Vagina (tissue), 2 donors: ENCODE measurements at regions not wholly inside any gene's neighbourhood (a gene's known extent, or its start where the extent isn't known, plus 50 kb on each side); places are given as distances from the start of the nearest gene placed in this dataset.

Experiments
- DNase-seq, 2 donors: peaks; one replicate each; pipeline ENCODE4 v3.0.0-alpha.2; 2017; ENCODE audit errors: extremely low spot score in 2 of 2
- H3K27ac ChIP-seq: fragments of 200-600 bp; sonication (generic); one replicate; pipeline ENCODE4 v1.5.1; 2019
- H3K27me3 ChIP-seq: fragments of 200-600 bp; sonication (generic); one replicate; pipeline ENCODE4 v1.5.1; 2019
- H3K36me3 ChIP-seq, 2 donors: fragments of 200-600 bp; sonication (generic); one replicate each; pipeline ENCODE4 v1.5.1; 2017 to 2019
- H3K4me1 ChIP-seq: fragments of 200-600 bp; sonication (generic); one replicate; pipeline ENCODE4 v1.5.1; 2019
- H3K4me3 ChIP-seq, 2 donors: fragments of 200-600 bp; sonication (generic); 1 replicate in 1 of 2; 2 replicates in 1 of 2; pipeline ENCODE4 v1.5.1; 2016 to 2019
- H3K9me3 ChIP-seq: fragments of 200-600 bp; sonication (generic); one replicate; pipeline ENCODE4 v1.5.1; 2019
- POLR2A ChIP-seq, 2 donors: fragments of 450-650 bp; IDR thresholded peaks; one replicate each; pipeline ENCODE4 v1.6.1; 2017; ENCODE audit warnings: antibody characterized with exemption in 2 of 2, mild to moderate bottlenecking in 2 of 2, moderate library complexity in 2 of 2
- POLR2AphosphoS5 ChIP-seq, 2 donors: sonication (generic); formaldehyde crosslinking; IDR thresholded peaks; one replicate each; pipeline ENCODE4 v1.9.0; 2017; ENCODE audit warnings: antibody characterized with exemption in 2 of 2, mild to moderate bottlenecking in 2 of 2, low read depth in 1 of 2; ENCODE audit not compliant: insufficient read depth in 1 of 2
- intact Hi-C: fragments of 100-400 bp; cut with DNase I; formaldehyde crosslinking; loops from one replicate; pipeline ENCODE4 v1.15.1; 2023
- TF ChIP-seq, protein P1 (sequence below), 3 experiments: fragments of 450-650 bp in 2 of 3; fragments of 200-600 bp in 1 of 3; sonication (generic) in 1 of 3; IDR thresholded peaks; one replicate each; pipeline ENCODE4 v1.5.1; 2017 to 2019; ENCODE audit warnings: antibody characterized with exemption in 3 of 3, mild to moderate bottlenecking in 2 of 3, moderate library complexity in 2 of 3

DNA sequence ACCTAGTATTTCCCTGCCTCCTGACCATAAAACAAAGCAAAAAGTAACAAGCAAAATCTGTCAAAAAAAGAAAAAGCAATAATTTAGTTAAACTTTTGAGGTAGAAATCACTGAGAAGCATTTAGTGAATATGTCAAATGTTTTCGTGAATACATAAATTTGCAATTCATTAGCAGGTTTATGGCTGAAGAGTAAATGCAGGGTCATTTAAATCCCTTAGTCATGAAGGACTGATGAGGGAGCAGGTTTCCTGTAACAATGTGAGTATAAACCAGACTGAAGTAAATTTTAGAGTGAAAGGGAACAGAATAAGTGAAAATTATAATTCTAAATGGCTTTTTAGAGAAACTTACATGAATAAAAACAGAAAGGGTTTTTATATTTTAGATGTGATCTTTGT is 313.5 kb upstream of the MANEA start:
- TF ChIP-seq, protein P1, sequence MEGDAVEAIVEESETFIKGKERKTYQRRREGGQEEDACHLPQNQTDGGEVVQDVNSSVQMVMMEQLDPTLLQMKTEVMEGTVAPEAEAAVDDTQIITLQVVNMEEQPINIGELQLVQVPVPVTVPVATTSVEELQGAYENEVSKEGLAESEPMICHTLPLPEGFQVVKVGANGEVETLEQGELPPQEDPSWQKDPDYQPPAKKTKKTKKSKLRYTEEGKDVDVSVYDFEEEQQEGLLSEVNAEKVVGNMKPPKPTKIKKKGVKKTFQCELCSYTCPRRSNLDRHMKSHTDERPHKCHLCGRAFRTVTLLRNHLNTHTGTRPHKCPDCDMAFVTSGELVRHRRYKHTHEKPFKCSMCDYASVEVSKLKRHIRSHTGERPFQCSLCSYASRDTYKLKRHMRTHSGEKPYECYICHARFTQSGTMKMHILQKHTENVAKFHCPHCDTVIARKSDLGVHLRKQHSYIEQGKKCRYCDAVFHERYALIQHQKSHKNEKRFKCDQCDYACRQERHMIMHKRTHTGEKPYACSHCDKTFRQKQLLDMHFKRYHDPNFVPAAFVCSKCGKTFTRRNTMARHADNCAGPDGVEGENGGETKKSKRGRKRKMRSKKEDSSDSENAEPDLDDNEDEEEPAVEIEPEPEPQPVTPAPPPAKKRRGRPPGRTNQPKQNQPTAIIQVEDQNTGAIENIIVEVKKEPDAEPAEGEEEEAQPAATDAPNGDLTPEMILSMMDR (IDR thresholded peaks at IDR 0.05), result no peak
- TF ChIP-seq POLR2AphosphoS5 (IDR thresholded peaks at IDR 0.05; ENCODE audit: insufficient read depth in 1 of 2, low read depth in 1 of 2) (no peak), POLR2A (IDR thresholded peaks at IDR 0.05) (no peak)
- Histone ChIP-seq H3K36me3 (no peaks in the 10 kb centered on the region), H3K9me3 (no peaks in the 10 kb centered on the region), H3K27ac (no peak overlapping the region), H3K4me1 (no peaks in the 10 kb centered on the region), H3K4me3 (no peak overlapping the region), H3K27me3 (no peaks in the 10 kb centered on the region)
- intact Hi-C loops, result no loop called here
- DNase-seq, result no peak

DNA sequence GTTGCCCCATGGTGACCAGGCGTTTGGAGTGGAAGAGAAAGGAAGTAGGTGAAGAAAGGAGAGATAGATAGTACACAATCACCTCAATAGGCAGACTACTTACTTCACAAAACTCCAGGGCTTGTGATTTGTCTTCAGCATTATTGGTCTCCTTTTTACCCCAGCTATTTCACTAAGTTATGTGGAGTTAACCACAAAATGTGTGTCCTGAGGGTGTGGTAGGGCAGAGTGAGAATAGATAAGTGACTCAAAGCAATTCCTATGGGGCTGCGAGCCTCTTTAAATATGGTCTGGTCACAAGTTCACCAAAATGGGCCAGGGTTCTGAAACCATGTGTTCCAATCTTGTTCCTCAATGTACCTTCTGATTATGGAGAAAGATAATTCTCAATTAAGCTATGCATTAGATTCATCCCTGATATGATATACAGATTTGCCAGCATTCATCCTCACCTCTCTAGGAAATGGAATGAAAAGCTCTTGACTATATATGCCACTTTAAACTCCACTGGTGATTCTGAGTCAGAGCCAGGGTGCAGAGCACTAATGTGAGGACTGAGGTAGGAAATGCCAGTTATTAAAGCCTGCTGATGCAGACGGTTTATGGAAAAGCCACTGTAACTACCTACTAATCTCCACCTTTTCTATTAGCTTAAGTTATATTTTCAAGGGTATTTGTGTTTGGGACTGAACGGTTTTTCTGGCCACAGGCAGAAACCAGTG is 310.6 kb upstream of the MANEA start:
- no peak for TF ChIP-seq POLR2AphosphoS5 (IDR thresholded peaks at IDR 0.05; ENCODE audit: insufficient read depth in 1 of 2, low read depth in 1 of 2)
- TF ChIP-seq, protein P1 (IDR thresholded peaks at IDR 0.05), result no peak
- TF ChIP-seq POLR2A (IDR thresholded peaks at IDR 0.05), result no peak
- Histone ChIP-seq H3K36me3 (no peaks in the 10 kb centered on the region), H3K9me3 (no peaks in the 10 kb centered on the region), H3K4me3 (no peak overlapping the region), H3K27ac (no peak overlapping the region), H3K27me3 (no peaks in the 10 kb centered on the region), H3K4me1 (no peaks in the 10 kb centered on the region)
- DNase-seq, result no peak
- intact Hi-C loops, result no loop called here

DNA sequence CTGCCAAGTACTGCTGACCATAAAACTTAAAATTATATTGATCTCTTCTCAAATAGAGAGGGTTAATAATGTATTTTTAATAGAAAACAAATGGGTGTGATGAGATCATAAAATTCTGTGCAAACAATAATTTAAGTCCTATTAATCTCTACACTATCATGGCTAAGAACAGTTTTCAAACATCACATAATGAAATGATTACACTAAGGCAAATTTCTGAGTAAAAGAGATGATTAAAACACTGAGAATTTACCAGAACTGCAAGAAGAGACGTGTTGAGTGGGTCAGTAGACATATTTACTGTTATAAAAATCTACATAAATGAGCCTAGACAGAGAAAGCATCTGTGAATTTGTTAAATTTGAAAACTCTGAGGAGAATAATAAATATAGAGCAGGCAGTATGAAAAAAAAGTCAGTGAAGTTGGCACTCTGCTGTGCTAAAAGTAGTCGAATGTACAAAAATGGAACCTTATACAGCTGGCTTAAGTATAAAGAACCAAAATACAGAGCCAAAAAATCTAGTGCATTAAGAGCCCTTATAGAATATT is 302.6 kb upstream of the MANEA start:
- H3K27me3 ChIP-seq, result no peaks in the 10 kb centered on the region
- TF ChIP-seq, protein P1 (IDR thresholded peaks at IDR 0.05), result no peak
- TF ChIP-seq POLR2A (IDR thresholded peaks at IDR 0.05) (no peak), POLR2AphosphoS5 (IDR thresholded peaks at IDR 0.05; ENCODE audit: insufficient read depth in 1 of 2, low read depth in 1 of 2) (no peak)
- H3K36me3 ChIP-seq, result no peaks in the 10 kb centered on the region
- no peaks in the 10 kb centered on the region for H3K9me3 ChIP-seq
- intact Hi-C loops, result no loop called here
- H3K4me3 ChIP-seq, result no peak overlapping the region
- DNase-seq, result no peak
- H3K27ac ChIP-seq, result no peak overlapping the region
- H3K4me1 ChIP-seq, result no peaks in the 10 kb centered on the region

DNA sequence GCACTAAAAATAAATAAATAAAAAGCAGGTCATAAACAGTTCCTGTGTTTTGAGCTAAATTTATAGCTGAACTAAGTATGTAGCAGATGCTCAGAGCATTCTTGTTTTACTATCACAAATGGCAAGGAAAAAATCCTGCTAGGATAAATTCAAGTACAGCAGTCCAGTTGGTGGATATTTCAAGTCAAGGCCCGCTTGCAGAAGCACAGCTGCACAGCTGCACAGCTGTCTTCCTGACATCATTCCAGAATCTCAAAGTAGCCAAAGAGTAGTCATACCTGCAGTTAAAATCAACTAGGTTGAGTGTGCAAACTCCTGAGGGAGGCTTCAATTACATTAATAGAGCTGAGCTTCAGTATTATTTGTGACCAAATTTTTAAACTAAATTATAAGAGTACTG is 297.7 kb upstream of the MANEA start:
- Histone ChIP-seq H3K36me3 (no peaks in the 10 kb centered on the region), H3K27ac (no peak overlapping the region), H3K4me3 (no peak overlapping the region), H3K27me3 (no peaks in the 10 kb centered on the region), H3K4me1 (no peaks in the 10 kb centered on the region), H3K9me3 (no peaks in the 10 kb centered on the region)
- no peak for DNase-seq
- intact Hi-C loops, result no loop called here
- TF ChIP-seq, protein P1 (IDR thresholded peaks at IDR 0.05), result no peak
- no peak for TF ChIP-seq POLR2AphosphoS5 (IDR thresholded peaks at IDR 0.05; ENCODE audit: insufficient read depth in 1 of 2, low read depth in 1 of 2)
- no peak for TF ChIP-seq POLR2A (IDR thresholded peaks at IDR 0.05)

DNA sequence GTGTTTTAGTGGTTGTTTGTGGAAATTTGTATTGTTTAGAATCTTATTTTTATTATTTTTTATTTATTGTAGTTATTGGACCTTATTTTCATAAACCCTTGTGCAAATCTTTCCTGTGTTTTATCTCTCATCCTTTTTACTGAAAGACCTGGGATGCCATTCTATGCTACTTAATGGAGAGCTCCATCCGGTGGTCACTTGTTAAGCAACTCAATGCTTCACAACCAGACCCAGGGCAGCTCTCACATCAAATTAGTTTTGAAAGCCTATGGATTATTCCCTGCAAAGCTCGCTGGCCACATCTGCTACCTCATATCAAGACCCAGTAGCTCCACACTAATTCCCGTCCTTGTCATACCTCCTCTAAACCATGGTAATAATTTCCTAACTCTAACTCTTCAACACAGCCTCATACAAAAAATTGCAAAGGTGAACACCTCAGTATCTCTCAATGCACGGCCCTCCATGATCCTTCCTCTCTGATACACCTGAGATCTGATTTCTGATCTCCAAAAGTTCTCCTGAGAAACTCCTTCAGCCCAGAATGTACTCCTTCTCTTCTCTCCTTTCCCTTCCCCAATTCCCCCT is 296.6 kb upstream of the MANEA start:
- no peak for DNase-seq
- no peaks in the 10 kb centered on the region for H3K4me1 ChIP-seq
- no peaks in the 10 kb centered on the region for H3K36me3 ChIP-seq
- no peaks in the 10 kb centered on the region for H3K9me3 ChIP-seq
- no peak overlapping the region for H3K4me3 ChIP-seq
- intact Hi-C loops, result no loop called here
- H3K27ac ChIP-seq, result no peak overlapping the region
- TF ChIP-seq, protein P1 (IDR thresholded peaks at IDR 0.05), result no peak
- TF ChIP-seq POLR2A (IDR thresholded peaks at IDR 0.05), result no peak
- no peak for TF ChIP-seq POLR2AphosphoS5 (IDR thresholded peaks at IDR 0.05; ENCODE audit: insufficient read depth in 1 of 2, low read depth in 1 of 2)
- no peaks in the 10 kb centered on the region for H3K27me3 ChIP-seq
